NCI-H82 treated with DMSO at 0.1 percent for 48 hours (cell line): ENCODE measurements at regions not wholly inside any gene's neighbourhood (a gene's known extent, or its start where the extent isn't known, plus 50 kb on each side); places are given as distances from the start of the nearest gene placed in this dataset.

Experiments
- DNase-seq: peaks from one replicate; lab custom pipeline; 2025; ENCODE audit not compliant: unreplicated experiment; lab: John Stamatoyannopoulos, UW

DNA sequence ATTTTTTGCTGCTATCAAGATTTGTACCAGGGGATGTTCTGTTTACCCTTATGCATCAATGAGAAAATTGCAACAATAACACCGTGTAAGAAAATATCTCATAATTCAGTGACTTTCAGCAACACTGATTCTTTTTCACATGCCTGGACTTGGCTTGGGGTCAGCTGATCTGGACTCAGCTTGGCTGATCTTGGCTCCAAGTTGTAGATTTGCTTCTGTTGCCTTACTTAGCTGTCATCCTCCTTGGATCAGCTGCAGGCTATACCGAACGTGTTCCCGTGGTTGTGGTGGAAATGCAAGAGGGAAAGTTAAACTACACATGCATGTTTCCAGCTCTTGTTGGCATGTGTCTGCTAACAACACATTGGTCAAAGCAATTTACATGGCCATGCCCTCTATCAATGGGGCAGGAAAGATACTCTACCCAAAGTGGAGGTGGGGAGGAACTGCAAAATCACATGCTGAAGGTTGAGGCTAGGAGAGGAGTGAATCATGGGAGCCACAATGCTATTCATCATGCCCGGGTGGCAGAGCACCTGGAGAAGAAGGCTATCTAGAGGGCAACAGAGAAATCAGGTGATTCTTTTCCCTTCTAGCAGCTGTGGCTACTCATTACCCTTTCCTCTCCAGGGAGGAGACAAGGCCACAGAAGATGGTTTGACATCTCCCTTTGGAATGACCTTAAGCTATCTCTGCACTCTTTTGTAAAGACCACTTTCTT lies 1276.3 kb upstream of the AUTS2 start:
- no peak for DNase-seq

DNA sequence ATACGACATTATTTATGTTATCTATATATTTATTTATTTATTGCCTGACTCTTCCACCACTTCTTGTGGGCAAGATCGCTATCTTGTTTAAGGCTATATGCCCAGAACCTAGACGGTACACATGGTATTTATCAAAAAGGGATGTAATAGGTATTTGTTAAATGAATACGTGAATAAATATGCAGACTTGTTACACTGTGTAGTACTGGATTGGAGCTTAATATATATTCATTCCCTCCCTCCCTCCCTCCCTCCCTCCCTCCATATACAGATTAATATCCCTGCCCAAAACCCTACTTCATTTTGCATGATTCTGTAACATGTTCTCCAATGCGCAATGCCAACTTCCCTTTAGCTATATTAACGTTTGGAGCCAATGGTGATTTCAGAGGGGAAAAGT lies 1273.7 kb upstream of the AUTS2 start:
- no peak for DNase-seq

- DNase-seq: no peak
Observed at GRCh38 chr7:68334216-68334615, 1264.1 kb upstream of the AUTS2 start.

- DNase-seq: no peak
Observed at GRCh38 chr7:68334636-68335272, 1263.5 kb upstream of the AUTS2 start.

DNA sequence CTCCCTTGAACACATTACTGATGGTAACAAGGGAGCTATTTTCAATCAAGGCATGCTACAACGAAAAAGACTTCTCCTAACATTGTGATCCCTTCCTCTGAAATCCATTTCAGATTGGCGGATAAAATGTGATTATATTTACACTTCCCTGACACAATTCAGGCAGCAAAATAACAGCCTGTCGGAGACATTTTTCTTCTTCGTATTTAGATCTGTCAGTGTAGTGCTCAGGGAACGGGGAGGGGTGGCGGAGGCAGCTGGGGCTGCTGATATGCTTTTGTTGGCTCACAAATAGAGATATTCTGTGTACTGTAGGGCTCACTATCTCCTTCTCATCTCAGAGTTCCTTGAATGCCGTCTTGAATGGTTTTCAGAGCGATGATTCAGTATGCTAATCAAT lies 1261.7 kb upstream of the AUTS2 start:
- DNase-seq: no peak

GRCh38 chr7:68348401-68348800 lies 1249.9 kb upstream of the AUTS2 start:
- no peak for DNase-seq

DNA sequence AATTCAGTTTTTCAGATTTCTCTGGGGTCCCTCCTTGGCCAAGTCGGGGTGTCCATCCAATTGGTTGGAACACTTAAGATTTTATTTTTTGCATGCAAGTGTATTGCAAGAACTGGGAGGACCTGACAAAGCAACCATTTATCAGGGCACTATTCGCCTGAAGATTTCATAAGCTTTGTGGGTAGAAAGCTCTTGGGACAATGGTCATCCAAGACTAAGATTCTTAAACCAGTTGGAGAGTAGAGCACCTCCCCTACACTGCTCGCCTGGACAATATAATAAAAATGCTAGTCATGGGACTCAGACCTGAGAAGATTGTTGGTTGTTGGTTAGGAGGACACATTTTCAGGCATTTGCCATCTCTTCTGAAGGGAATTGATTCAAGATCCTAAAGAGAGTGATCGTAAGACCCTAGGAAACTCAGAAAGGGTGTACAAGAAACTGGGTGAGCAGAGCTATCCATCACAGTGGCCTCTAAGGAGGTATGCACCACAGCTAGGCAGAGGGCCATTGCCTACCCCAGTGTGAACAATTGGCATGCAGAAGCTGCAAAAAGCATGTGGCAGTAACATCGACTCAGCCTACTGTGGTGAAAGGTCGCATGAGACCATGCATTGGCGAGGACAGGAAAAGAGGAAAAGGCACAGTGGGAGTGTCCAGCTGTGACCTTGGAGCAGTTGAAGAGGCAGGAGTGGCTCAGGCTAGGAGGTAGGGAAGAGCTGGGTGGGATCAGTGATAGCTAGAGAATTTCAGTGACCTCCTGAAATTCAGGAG lies 1235.3 kb upstream of the AUTS2 start:
- no peak for DNase-seq

DNA sequence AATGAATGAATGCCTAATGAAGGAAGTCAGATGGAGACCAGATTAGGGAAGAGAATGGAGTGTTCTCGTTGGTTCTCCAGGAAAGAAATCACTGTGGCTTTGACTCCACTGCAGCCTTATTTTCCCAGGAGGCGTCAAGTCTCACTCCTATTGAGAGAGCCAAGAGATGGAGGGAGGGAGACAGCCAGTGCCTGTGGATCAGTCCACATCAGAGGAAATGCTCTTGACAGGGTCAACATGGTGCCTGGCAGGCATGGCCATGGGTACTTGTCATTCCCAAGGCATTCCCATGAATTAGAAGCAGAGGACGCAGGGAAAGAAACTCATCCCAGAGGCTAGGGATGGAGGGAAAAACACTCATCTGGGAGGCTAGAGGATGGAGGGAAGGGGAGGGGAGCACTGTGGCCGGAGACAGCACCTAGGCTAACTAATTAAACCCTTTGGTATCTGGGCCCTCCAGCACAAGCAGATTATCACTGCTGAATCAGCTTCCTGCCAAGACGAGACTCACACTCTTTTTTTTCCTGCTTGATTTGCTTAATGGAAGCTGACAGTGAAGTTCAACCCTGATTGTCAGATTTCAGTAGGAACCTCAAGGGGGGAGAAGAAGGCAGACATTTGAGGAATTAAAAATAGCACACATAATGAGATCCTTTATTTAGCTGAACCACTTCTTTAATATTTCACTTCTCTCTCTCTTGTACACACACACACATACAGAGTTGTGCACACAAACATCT lies 1233.2 kb upstream of the AUTS2 start:
- no peak for DNase-seq

DNA sequence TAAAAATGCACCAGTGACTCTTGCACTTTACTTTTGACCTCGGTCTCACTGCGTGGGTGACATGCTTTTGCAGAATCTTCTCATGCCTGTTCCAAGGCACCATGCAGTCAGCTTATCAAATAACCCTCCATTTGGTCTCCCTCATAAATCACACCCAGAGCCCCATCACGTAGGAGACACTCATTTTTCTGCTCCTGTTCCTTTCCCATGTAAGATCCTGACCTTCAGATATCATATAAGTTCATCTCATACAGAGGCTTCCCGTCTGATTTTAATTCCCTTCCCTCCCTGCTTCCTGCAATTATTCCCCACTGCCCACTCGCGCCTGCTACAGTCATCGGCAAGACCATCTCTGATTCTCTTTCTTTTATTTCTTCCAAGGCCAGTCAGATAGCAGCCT lies 1226.3 kb upstream of the AUTS2 start:
- no peak for DNase-seq

GRCh38 chr7:68376131-68376661 lies 1222.1 kb upstream of the AUTS2 start:
- DNase-seq: no peak

DNA sequence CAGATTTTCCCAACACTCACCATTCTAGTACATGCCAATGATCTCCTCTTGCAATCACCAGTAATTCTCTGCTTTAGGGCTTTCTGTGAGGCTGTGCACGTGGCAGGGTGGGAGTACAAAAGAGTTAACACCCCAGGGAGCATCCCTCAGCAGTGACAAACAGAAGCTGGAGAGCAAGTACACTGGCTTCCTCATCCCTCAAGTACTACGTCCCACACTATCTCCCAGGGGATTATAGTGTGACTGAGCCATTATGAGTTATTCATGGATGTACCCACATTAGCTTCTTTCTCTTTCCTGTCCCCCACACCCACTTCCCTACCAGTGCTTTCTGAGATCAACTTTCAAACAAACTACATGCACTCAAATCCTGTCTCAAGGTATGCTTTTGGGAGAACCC lies 1216.5 kb upstream of the AUTS2 start:
- no peak for DNase-seq

DNA sequence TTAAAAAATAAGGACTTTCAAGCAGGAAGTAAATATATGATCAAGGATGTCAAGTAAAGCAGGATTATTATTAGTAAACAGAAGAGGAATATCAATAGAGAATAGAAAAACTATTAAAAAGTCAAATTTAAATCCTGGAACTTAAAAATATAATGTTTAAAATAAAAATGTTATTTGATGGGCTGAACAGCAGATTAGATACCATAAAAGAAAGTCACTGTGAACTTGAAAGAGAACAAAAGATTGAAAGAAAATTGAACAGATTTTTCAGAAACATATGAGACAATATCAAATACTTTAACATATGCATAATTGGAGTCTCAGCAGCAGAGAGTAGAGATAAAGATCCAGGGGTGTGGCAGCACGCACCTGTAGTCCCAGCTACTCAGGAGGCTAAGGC lies 1213.7 kb upstream of the AUTS2 start:
- no peak for DNase-seq

DNA sequence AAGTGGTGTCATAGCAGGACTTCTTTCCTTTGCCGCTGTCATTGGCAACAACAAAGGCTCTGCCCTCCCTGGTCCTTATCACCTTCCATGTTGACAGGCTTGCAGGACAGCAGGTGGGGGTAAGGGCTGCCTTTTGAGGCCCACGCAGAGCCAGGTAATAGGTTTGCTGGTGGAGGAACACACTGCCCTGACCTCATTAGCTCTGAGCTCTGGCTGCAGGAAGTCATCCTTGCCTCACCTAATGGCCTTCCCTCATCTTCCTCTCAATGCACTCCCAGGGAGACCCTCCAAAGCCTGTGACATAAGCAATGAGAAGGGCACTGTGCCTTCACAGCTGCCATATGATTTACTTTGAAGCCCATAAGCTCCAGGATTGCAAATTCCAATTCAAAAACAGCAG lies 1205.2 kb upstream of the AUTS2 start:
- DNase-seq: no peak

DNA sequence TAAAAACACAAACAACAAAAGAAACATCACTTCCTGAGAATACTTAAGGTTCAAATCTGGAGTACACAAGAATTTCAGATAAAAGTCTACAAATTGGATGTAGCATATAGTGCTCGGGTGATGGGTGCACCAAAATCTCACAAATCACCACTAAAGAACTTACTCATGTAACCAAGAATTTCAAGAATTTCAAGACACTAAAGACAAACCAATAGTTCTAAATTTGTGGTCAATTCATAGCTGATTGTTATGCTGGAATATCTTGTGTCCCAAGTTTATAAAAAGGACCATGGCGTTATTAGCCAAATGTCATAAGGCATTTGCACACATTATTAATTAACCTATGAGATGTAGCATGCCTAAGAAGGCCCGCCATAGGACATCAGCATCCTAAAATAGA lies 1204.1 kb upstream of the AUTS2 start:
- DNase-seq: no peak

DNA sequence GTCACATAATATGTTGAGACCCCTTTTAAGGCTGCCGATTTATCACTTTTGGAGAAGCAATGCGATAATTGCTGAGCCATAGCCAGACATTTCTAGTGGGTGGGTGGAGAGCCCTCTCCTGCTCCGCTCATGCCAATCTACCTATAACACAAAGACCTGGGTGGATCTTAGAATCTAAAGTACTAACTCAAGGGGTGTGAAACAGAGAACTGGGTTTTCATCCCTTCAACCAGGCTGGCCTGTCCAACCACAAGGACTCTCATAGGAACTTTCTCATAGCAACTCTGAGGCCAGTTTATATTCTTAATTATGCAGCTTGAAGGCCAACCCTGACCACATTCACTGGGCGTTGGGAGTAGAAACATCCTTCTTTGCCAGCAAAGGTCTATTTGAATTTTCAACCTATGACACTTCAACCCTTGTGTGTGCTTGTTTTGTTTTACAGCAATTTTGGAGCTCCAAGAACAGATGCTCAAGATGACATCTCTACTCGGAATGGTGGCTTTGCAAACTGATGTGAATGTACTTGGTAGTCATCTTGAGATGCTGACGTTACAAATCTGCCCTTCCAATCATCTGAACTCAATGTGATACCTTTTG lies 1198.2 kb upstream of the AUTS2 start:
- no peak for DNase-seq

DNA sequence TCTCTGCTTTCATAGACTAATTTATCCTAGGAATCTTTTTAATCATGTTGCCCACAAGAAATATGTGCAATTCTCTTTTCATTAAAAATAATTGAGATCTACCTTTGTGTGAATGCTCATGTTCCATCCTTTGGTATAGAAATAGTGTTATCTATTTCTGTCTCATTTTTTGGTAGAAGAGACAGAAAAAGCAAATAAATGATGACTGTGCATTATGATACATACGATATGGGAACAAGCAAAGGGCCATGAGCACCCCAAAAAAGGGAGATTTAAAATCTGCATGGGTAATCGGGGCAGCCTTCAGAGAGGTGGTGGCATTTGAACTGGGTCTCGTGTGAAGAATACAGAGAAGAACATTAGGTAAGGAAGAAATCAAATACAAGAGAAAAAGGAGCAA lies 1197.5 kb upstream of the AUTS2 start:
- DNase-seq: no peak

DNA sequence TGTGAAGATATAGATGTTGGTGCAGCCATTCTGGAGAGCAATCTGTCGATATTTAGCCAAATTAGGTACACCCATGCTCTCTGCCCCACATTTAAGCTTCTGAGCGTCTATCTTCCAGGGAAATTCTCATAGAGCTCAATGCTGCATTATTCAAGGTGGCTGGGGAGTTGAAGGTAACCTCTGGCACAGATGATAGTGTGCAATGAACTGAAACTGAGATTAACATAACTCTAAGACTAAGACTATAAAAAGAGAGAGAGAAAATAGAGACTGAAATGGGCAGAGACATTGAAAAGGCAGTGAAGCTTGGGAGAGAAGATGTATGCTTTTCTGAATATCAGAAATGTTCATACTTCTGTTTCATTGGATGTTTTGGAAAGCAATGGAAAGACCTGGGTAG lies 1197.0 kb upstream of the AUTS2 start:
- no peak for DNase-seq

GRCh38 chr7:68406480-68406879 lies 1191.8 kb upstream of the AUTS2 start:
- DNase-seq: no peak

- DNase-seq: no peak
Observed at GRCh38 chr7:68407460-68407859, 1190.8 kb upstream of the AUTS2 start.

GRCh38 chr7:68408873-68409272 lies 1189.4 kb upstream of the AUTS2 start:
- DNase-seq: no peak

DNA sequence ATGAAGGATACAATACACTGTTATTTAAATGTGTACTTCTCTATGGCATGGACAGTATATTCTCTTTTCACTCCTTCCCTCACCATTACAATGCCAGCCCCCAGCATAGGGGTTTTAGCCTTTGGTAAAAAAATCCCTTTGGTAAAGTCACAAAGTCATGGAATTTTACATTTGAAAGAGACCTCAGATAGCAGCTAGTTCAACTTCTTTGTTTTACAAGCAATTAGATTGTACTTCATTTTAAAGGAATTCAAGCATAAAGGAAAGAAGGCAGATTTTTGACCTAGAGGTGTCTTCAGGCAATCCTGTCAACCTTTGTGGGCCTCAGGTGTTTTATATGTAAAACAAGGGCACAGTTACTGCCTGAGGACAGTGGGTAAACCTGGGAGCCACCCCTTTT lies 1188.4 kb upstream of the AUTS2 start:
- no peak for DNase-seq
